ENCODE measurements at regions not wholly inside any gene's neighbourhood (a gene's known extent, or its start where the extent isn't known, plus 50 kb on each side); places are given as distances from the start of the nearest gene placed in this dataset.

DNA sequence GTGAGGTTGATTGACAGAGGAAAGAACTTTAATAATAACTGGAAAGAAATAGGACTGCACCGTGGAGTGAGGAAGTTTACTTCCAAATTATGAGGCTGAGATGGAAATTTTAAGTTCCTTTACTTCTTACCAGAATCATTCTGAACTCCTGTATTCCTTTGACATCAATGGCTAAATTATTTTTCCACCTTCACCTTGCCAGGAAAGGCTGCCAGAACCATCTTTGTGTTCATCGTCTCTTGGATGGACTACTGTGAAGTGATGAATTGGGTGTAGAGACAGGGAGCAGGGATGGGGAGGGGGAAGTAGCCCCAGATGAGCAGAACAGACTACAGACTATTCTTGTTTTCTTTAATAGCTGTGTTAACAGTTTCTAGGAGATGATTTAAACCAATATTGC, 102.1 kb upstream of the CEP162 start:
- Histone ChIP-seq H3K4me3 (ENCODE audit: low read depth, low read length, poor library complexity, severe bottlenecking) (no peak overlapping the region), H3K27me3 (replicated peaks; ENCODE audit: insufficient read depth, low read depth, low read length, poor library complexity) (no peaks in the 10 kb centered on the region), H3K27ac (ENCODE audit: low read depth, low read length, poor library complexity, severe bottlenecking) (no peak overlapping the region), H3K9me3 (ENCODE audit: low read depth, low read length, poor library complexity, severe bottlenecking) (no peaks in the 10 kb centered on the region), H3K36me3 (ENCODE audit: insufficient read depth, low read length, poor library complexity, severe bottlenecking) (no peaks in the 10 kb centered on the region), H3K4me1 (ENCODE audit: insufficient read depth, low read length, poor library complexity, severe bottlenecking) (no peaks in the 10 kb centered on the region)
- ChIA-PET POLR2A (ENCODE audit: low non-redundant PET) (no interaction called here), CTCF (no interaction called here)
- DNase-seq (ENCODE audit: low spot score), result no peak
- intact Hi-C loops (cut with micrococcal nuclease; ENCODE audit: unreplicated experiment), result no loop called here
- TF ChIP-seq EZH2 (IDR thresholded peaks at IDR 0.05; ENCODE audit: borderline replicate concordance, low read depth, low read length, poor library complexity, severe bottlenecking), result no peak
- TF ChIP-seq, protein P1, sequence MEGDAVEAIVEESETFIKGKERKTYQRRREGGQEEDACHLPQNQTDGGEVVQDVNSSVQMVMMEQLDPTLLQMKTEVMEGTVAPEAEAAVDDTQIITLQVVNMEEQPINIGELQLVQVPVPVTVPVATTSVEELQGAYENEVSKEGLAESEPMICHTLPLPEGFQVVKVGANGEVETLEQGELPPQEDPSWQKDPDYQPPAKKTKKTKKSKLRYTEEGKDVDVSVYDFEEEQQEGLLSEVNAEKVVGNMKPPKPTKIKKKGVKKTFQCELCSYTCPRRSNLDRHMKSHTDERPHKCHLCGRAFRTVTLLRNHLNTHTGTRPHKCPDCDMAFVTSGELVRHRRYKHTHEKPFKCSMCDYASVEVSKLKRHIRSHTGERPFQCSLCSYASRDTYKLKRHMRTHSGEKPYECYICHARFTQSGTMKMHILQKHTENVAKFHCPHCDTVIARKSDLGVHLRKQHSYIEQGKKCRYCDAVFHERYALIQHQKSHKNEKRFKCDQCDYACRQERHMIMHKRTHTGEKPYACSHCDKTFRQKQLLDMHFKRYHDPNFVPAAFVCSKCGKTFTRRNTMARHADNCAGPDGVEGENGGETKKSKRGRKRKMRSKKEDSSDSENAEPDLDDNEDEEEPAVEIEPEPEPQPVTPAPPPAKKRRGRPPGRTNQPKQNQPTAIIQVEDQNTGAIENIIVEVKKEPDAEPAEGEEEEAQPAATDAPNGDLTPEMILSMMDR (conservative IDR thresholded peaks at IDR 0.05; ENCODE audit: low read depth, low read length), result no peak
- BruUV-seq (replicated peaks), result no TSS peak

DNA sequence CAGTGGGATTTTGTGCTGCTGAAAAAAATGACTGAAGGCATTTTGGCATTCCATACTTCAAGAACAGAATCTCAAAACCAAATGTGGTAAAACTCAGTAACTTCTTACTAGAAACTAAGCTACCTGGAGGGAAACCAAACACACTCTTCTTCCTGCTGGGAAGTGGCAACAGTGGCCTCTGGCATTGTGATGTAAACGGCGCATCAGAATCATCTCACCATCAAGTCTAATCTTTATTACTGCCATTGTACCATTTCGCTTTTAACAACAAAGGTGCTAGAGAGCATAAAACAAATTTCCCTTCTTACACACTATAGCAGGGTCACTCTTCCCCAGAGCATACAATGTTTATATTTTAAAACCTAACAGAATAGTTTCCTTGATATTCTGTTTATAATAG, 101.6 kb upstream of the CEP162 start:
- Histone ChIP-seq H3K4me3 (ENCODE audit: low read depth, low read length, poor library complexity, severe bottlenecking) (no peak overlapping the region), H3K27me3 (replicated peaks; ENCODE audit: insufficient read depth, low read depth, low read length, poor library complexity) (no peaks in the 10 kb centered on the region), H3K27ac (ENCODE audit: low read depth, low read length, poor library complexity, severe bottlenecking) (no peak overlapping the region), H3K4me1 (ENCODE audit: insufficient read depth, low read length, poor library complexity, severe bottlenecking) (no peaks in the 10 kb centered on the region), H3K9me3 (ENCODE audit: low read depth, low read length, poor library complexity, severe bottlenecking) (no peaks in the 10 kb centered on the region), H3K36me3 (ENCODE audit: insufficient read depth, low read length, poor library complexity, severe bottlenecking) (no peaks in the 10 kb centered on the region)
- no peak for DNase-seq (ENCODE audit: low spot score)
- intact Hi-C loops (cut with micrococcal nuclease; ENCODE audit: unreplicated experiment), result no loop called here
- ChIA-PET CTCF (no interaction called here), POLR2A (ENCODE audit: low non-redundant PET) (no interaction called here)
- BruUV-seq (replicated peaks), result no TSS peak
- TF ChIP-seq EZH2 (IDR thresholded peaks at IDR 0.05; ENCODE audit: borderline replicate concordance, low read depth, low read length, poor library complexity, severe bottlenecking), result no peak
- TF ChIP-seq, protein P1 (conservative IDR thresholded peaks at IDR 0.05; ENCODE audit: low read depth, low read length), result no peak

DNA sequence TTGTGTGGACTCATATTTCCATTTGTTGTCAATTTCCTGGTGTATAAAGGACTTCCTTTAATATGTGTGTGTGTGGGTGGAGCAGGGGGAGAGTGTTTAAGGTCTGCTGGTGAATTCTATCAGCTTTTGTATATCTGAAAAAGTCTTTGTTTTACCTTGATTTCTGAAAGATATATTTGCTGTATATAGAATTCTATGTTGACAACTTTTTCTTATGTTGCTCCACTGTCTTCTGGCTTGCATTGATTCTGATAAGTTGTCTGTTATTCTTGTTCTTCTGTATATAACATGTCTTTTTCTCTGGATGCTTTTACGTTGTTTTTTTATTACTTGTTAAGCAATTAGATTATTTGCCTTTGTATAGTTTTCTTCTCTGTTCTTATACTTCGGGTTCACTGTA, 90.0 kb upstream of the CEP162 start:
- H3K27me3 ChIP-seq (replicated peaks; ENCODE audit: insufficient read depth, low read depth, low read length, poor library complexity), result no peaks in the 10 kb centered on the region
- H3K4me3 ChIP-seq (ENCODE audit: low read depth, low read length, poor library complexity, severe bottlenecking), result no peak overlapping the region
- ChIA-PET CTCF (no interaction called here), POLR2A (ENCODE audit: low non-redundant PET) (no interaction called here)
- TF ChIP-seq, protein P1 (conservative IDR thresholded peaks at IDR 0.05; ENCODE audit: low read depth, low read length), result no peak
- no peak for TF ChIP-seq EZH2 (IDR thresholded peaks at IDR 0.05; ENCODE audit: borderline replicate concordance, low read depth, low read length, poor library complexity, severe bottlenecking)
- H3K4me1 ChIP-seq (ENCODE audit: insufficient read depth, low read length, poor library complexity, severe bottlenecking), result no peaks in the 10 kb centered on the region
- no peak overlapping the region for H3K27ac ChIP-seq (ENCODE audit: low read depth, low read length, poor library complexity, severe bottlenecking)
- DNase-seq (ENCODE audit: low spot score), result peak; percentile 4
- intact Hi-C loops (cut with micrococcal nuclease; ENCODE audit: unreplicated experiment), result no loop called here
- no peaks in the 10 kb centered on the region for H3K9me3 ChIP-seq (ENCODE audit: low read depth, low read length, poor library complexity, severe bottlenecking)
- no TSS peak for BruUV-seq (replicated peaks)
- no peaks in the 10 kb centered on the region for H3K36me3 ChIP-seq (ENCODE audit: insufficient read depth, low read length, poor library complexity, severe bottlenecking)

All from A673 (cell line).